HFFc6 (cell line): ENCODE measurements at regions not wholly inside any gene's neighbourhood (a gene's known extent, or its start where the extent isn't known, plus 50 kb on each side); places are given as distances from the start of the nearest gene placed in this dataset.
"Not testable (repeated sequence)": the region's sequence is repeated elsewhere in the genome, so short reads cannot be mapped to it uniquely, and the experiment has no call there.

Experiments
- DNase-seq: peaks from one replicate; pipeline ENCODE4 v3.0.0-alpha.2; 2018
- H3K27ac Mint-ChIP-seq: 2 replicates; pipeline ENCODE4 v1.8.0; 2020; ENCODE audit warnings: mild to moderate bottlenecking, mixed read lengths
- H3K27me3 Mint-ChIP-seq: 2 replicates; pipeline ENCODE4 v1.8.0; 2021; ENCODE audit warnings: mild to moderate bottlenecking, moderate library complexity, mixed read lengths; ENCODE audit not compliant: insufficient read depth
- H3K36me3 Mint-ChIP-seq: 2 replicates; pipeline ENCODE4 v1.8.0; 2021; ENCODE audit warnings: low read depth, mixed read lengths
- H3K4me1 Mint-ChIP-seq: 2 replicates; pipeline ENCODE4 v1.8.0; 2020; ENCODE audit warnings: low read depth, mixed read lengths
- H3K4me3 Mint-ChIP-seq: 2 replicates; pipeline ENCODE4 v1.8.0; 2020; ENCODE audit warnings: mild to moderate bottlenecking, moderate library complexity, mixed read lengths
- H3K9me3 Mint-ChIP-seq: 2 replicates; pipeline ENCODE4 v1.8.0; 2020; ENCODE audit warnings: mild to moderate bottlenecking, mixed read lengths
- TF ChIP-seq, protein P1 (sequence below): fragments of 200-600 bp; sonication (generic); IDR thresholded peaks from 2 replicates; pipeline ENCODE4 v1.5.0; 2021; ENCODE audit warnings: antibody characterized with exemption, mild to moderate bottlenecking

DNA sequence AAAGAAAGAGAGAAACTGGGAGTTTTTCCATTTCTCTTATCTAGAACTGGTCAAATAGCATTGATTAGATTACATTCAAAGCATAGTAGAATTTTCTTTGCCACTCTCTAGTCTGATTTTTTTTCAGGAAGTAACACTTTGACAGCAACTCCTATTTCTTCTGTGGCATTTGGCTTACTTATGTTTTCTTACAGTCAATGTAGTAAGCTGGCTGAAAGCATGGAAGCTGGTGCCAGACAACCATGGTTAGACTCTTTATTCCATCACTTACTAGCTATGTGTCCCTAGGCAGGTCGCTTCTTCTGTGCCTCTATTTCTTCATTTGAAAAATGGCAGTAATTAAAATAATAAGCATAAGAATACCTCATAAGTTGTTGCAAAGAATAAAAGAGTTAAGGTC lies 54.2 kb upstream of the OPRM1 start:
- TF ChIP-seq, protein P1, sequence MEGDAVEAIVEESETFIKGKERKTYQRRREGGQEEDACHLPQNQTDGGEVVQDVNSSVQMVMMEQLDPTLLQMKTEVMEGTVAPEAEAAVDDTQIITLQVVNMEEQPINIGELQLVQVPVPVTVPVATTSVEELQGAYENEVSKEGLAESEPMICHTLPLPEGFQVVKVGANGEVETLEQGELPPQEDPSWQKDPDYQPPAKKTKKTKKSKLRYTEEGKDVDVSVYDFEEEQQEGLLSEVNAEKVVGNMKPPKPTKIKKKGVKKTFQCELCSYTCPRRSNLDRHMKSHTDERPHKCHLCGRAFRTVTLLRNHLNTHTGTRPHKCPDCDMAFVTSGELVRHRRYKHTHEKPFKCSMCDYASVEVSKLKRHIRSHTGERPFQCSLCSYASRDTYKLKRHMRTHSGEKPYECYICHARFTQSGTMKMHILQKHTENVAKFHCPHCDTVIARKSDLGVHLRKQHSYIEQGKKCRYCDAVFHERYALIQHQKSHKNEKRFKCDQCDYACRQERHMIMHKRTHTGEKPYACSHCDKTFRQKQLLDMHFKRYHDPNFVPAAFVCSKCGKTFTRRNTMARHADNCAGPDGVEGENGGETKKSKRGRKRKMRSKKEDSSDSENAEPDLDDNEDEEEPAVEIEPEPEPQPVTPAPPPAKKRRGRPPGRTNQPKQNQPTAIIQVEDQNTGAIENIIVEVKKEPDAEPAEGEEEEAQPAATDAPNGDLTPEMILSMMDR: no peak
- Mint-ChIP-seq H3K27ac (no peak overlapping the region), H3K27me3 (no peaks in the 10 kb centered on the region), H3K36me3 (no peaks in the 10 kb centered on the region; the same call in 1 of the 2 replicates), H3K9me3 (peaks cover 12% of the 10 kb centered on the region), H3K4me1 (no peaks in the 10 kb centered on the region), H3K4me3 (no peak overlapping the region)
- DNase-seq: no peak

DNA sequence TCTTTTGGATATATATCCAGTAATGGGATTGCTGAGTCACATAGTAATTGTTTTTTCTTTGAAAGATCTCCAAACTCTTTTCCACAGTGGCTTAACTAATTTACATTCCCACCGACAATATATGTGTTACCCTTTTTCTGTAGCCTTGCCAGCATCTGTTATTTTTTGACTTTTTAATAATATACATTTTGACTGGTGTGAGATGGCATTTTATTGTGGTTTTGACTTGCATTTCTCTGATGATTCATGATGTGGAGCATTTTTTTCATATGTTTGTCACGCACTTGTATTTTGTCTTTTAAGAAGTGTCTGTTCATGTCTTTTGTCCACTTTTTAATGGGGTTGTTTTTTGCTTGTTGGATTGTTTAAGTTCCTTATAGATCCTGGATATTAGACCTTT lies 58.9 kb upstream of the OPRM1 start:
- no peak overlapping the region for H3K27ac Mint-ChIP-seq
- no peaks in the 10 kb centered on the region; the same call in 1 of the 2 replicates for H3K36me3 Mint-ChIP-seq
- TF ChIP-seq, protein P1: no peak
- DNase-seq: no peak
- H3K27me3 Mint-ChIP-seq: no peaks in the 10 kb centered on the region
- no peak overlapping the region for H3K4me3 Mint-ChIP-seq
- peaks cover 20% of the 10 kb centered on the region for H3K9me3 Mint-ChIP-seq
- peaks cover 6% of the 10 kb centered on the region; the same call in 1 of the 2 replicates for H3K4me1 Mint-ChIP-seq

- not testable (repeated sequence) for H3K27ac Mint-ChIP-seq, H3K4me3 Mint-ChIP-seq, H3K36me3 Mint-ChIP-seq, H3K4me1 Mint-ChIP-seq, H3K27me3 Mint-ChIP-seq, DNase-seq
- peaks cover 13% of the 10 kb centered on the region for H3K9me3 Mint-ChIP-seq
These were observed 60.0 kb upstream of the OPRM1 start for GRCh38 chr6:153978911-153979548.

DNA sequence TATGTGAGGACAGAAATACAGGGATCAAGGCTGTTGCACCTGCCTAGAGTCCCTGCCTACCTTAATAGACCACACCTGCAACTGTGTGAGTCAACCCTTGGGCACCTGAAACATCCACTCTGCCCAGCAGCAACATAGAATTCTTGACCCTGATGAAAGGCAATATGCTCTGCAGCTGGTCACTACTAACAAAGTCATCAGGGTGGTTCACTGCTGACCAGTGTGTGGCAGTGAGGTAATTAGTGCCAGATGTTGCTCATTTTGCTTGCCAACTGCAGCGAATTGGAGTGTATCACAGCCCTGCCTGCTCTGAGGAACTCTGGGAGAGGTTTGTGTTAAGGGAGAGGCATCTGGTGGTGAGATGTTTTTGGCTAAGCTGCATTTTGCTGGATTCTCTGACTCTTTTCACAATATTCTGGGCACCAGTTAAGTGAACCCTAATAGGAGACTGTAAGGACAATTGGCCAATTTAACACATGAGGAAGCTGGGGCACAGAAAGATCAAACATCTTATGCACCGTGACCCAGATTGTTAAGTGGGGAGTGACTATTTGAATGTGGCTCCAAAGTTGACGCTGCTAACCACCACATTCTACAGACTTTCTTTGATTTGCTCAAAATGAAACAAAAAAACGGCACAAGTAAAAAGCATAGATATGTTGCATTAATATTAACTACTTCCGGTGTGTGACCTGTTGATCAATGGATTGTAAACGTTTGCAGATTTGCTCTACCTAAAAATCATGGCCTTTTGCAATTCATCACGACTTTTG lies 61.9 kb upstream of the OPRM1 start:
- Mint-ChIP-seq H3K36me3 (no peaks in the 10 kb centered on the region; the same call in 1 of the 2 replicates), H3K9me3 (peaks cover 10% of the 10 kb centered on the region), H3K4me1 (peaks cover 6% of the 10 kb centered on the region; the same call in 1 of the 2 replicates), H3K4me3 (peak overlapping the region; percentile 46; the same call in 1 of the 2 replicates), H3K27me3 (no peaks in the 10 kb centered on the region), H3K27ac (no peak overlapping the region)
- TF ChIP-seq, protein P1: no peak
- DNase-seq: peak; percentile 58

DNA sequence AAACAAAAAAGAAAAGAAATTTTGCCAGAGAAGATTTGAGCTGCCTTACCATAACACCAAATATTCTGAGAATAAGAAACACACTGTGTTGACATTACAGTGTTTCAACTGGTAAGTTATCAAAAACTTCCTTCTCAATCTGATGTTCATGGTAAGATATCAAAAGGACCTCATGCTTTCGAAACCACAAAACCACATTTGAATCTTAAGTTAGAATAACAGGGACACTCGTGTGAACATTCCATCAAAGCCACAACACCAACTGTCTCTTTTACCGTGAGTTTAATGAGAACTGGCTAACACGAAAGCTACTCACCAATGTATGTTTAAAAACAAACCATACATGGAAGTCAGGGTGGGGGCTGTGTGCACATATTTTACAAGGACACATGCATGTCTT lies 73.0 kb upstream of the OPRM1 start:
- no peak overlapping the region for H3K4me3 Mint-ChIP-seq
- TF ChIP-seq, protein P1: no peak

DNA sequence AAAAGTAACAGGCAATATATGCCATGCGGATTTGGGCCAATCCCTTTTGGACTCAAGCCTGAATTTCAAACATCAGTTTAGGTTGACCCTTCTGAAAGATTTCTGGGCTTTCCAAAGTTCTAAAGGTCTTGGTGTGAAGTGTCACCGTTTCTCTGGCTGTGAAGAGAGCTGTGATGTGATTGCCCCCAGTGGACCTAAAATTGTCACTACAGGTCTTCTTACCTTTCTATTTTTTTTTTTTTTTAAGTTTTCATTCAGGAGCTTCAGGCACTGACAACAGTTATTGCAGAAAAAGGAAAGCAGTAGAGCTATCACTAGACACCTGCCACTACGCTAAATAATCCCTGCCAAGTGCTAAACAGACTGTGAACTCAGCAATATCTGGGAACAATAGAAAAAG lies 75.7 kb upstream of the OPRM1 start:
- no peaks in the 10 kb centered on the region for H3K27me3 Mint-ChIP-seq
- H3K4me1 Mint-ChIP-seq: peaks cover 6% of the 10 kb centered on the region; the same call in 1 of the 2 replicates
- H3K4me3 Mint-ChIP-seq: no peak overlapping the region

More for the DNA sequence above, 73.0 kb upstream of the OPRM1 start:
- Mint-ChIP-seq H3K9me3 (peaks cover 4% of the 10 kb centered on the region; the same call in 1 of the 2 replicates), H3K27me3 (no peaks in the 10 kb centered on the region), H3K4me1 (no peaks in the 10 kb centered on the region), H3K36me3 (no peaks in the 10 kb centered on the region; the same call in 1 of the 2 replicates), H3K27ac (no peak overlapping the region)
- no peak for DNase-seq

More for the DNA sequence above, 75.7 kb upstream of the OPRM1 start:
- no peak for DNase-seq
- Mint-ChIP-seq H3K36me3 (no peaks in the 10 kb centered on the region; the same call in 1 of the 2 replicates), H3K9me3 (peaks cover 4% of the 10 kb centered on the region), H3K27ac (no peak overlapping the region)
- TF ChIP-seq, protein P1: no peak
